HCT116 (cell line): ENCODE measurements at regions not wholly inside any gene's neighbourhood (a gene's known extent, or its start where the extent isn't known, plus 50 kb on each side); places are given as distances from the start of the nearest gene placed in this dataset.

Experiments
- ATAC-seq: fragments of 200-7000 bp; cut with Tn5 transposase; 2 replicates; pipeline ENCODE4 v1.9.1; 2020; ENCODE audit warnings: mild to moderate bottlenecking, moderate library complexity
- BruUV-seq: library from RNA; stranded (reverse); fragments of 400-500 nt; replicated peaks from 2 replicates; lab custom pipeline; 2021; lab: Mats Ljungman, UMichigan
- CTCF ChIA-PET: fragments of 300-600 bp; sonication (Branson Sonifier 250); formaldehyde crosslinking; loops from one replicate; lab custom pipeline; 2021; ENCODE audit warnings: antibody characterized with exemption; lab: Charles Lee
- POLR2A ChIA-PET: fragments of 300-600, 350-600 bp; sonication (Branson Sonifier 250); formaldehyde crosslinking; loops from one replicate; lab custom pipeline; 2021; ENCODE audit warnings: antibody characterized with exemption; lab: Charles Lee
- RAD21 ChIA-PET, 2 experiments: fragments of 300-600 bp; sonication (Branson Sonifier 250); formaldehyde crosslinking; loops; one replicate each; lab custom pipeline; 2023; ENCODE audit warnings: low total read pairs in 2 of 2; ENCODE audit not compliant: uncharacterized antibody in 2 of 2, unreplicated experiment in 2 of 2, low non-redundant PET in 1 of 2; lab: Charles Lee
- DNase-seq: peaks from one replicate; pipeline ENCODE4 v3.0.0-alpha.2; 2010; ENCODE audit warnings: low read depth, low spot score
- H2AFZ ChIP-seq: fragments of 200-600 bp; shearing (Covaris generic), sonication (generic); 2 replicates; pipeline ENCODE4 v1.6.1; 2017; ENCODE audit warnings: low read depth, mixed run types, mixed read lengths, antibody characterized with exemption, low read length; ENCODE audit not compliant: poor library complexity, severe bottlenecking
- H3K27ac ChIP-seq: 2 replicates; pipeline ENCODE4 v1.5.1; 2012; ENCODE audit warnings: low read depth, low read length
- H3K27me3 ChIP-seq: fragments of 200-600 bp; sonication (generic); 2 replicates; pipeline ENCODE4 v1.6.1; 2016; ENCODE audit warnings: mixed run types, low read length, mixed read lengths; ENCODE audit not compliant: insufficient read depth
- H3K36me3 ChIP-seq, 2 experiments: fragments of 200-500 bp in 1 of 2; fragments of 200-600 bp in 1 of 2; sonication (Bioruptor generic) in 1 of 2; sonication (generic) in 1 of 2; 2 replicates each; pipeline versions ENCODE4 v1.5.1 to v1.6.1; 2014 to 2016; ENCODE audit warnings: low read length in 2 of 2, inconsistent platforms in 1 of 2, mixed read lengths in 1 of 2, mixed run types in 1 of 2; ENCODE audit not compliant: insufficient read depth in 2 of 2, control insufficient read depth in 1 of 2
- H3K4me1 ChIP-seq, 2 experiments: fragments of 200-600 bp in 1 of 2; sonication (generic) in 1 of 2; 2 replicates each; pipeline versions ENCODE4 v1.5.1 to v1.6.1; 2012 to 2017; ENCODE audit warnings: low read length in 2 of 2, inconsistent platforms in 1 of 2, mild to moderate bottlenecking in 1 of 2, mixed read lengths in 1 of 2, mixed run types in 1 of 2, moderate library complexity in 1 of 2; ENCODE audit not compliant: insufficient read depth in 2 of 2, control insufficient read depth in 1 of 2
- H3K4me2 ChIP-seq: fragments of 200-600 bp; sonication (generic); 2 replicates; pipeline ENCODE4 v1.6.1; 2017; ENCODE audit warnings: mixed run types, low read length, mixed read lengths
- H3K4me3 ChIP-seq, 2 experiments: fragments of 200-600 bp in 1 of 2; sonication (generic) in 1 of 2; replicated peaks in 1 of 2; 2 replicates each; pipeline ENCODE4 v1.5.1; 2011 to 2016; ENCODE audit warnings: low read length in 2 of 2, control low read depth in 1 of 2, low read depth in 1 of 2, mild to moderate bottlenecking in 1 of 2, mixed read lengths in 1 of 2, mixed run types in 1 of 2
- H3K79me2 ChIP-seq: fragments of 200-600 bp; sonication (generic); 2 replicates; pipeline ENCODE4 v1.6.1; 2017; ENCODE audit warnings: mild to moderate bottlenecking, mixed run types, low read length, moderate library complexity, mixed read lengths; ENCODE audit not compliant: insufficient read depth
- H3K9ac ChIP-seq: fragments of 200-600 bp; sonication (generic); 2 replicates; pipeline ENCODE4 v1.6.1; 2016; ENCODE audit warnings: low read length, mixed read lengths
- H3K9me2 ChIP-seq: fragments of 200-600 bp; sonication (generic), shearing (Covaris generic); 2 replicates; pipeline ENCODE4 v1.6.1; 2017; ENCODE audit warnings: mixed run types, mild to moderate bottlenecking, moderate library complexity; ENCODE audit not compliant: insufficient read depth
- H3K9me3 ChIP-seq, 2 experiments: fragments of 200-500 bp in 1 of 2; fragments of 200-600 bp in 1 of 2; sonication (Bioruptor generic) in 1 of 2; sonication (generic) in 1 of 2; 2 replicates each; pipeline ENCODE4 v1.6.1; 2014 to 2017; ENCODE audit warnings: low read length in 2 of 2, mixed read lengths in 2 of 2, inconsistent platforms in 1 of 2, low read depth in 1 of 2, mild to moderate bottlenecking in 1 of 2, mixed run types in 1 of 2, moderate library complexity in 1 of 2; ENCODE audit not compliant: control insufficient read depth in 1 of 2, insufficient read depth in 1 of 2
- H4K20me1 ChIP-seq: fragments of 200-600 bp; sonication (generic), shearing (Covaris generic); 2 replicates; pipeline ENCODE4 v1.6.1; 2017; ENCODE audit warnings: mixed run types, mild to moderate bottlenecking, moderate library complexity; ENCODE audit not compliant: insufficient read depth
- EZH2 ChIP-seq: fragments of 200-600 bp; sonication (generic); IDR thresholded peaks from 2 replicates; pipeline ENCODE4 v1.6.1; 2017; ENCODE audit warnings: antibody characterized with exemption, mixed run types
- FOSL1 ChIP-seq: IDR thresholded peaks from 2 replicates; pipeline ENCODE4 v1.6.1; 2012; ENCODE audit warnings: low read depth
- JUND ChIP-seq: IDR thresholded peaks from 2 replicates; pipeline ENCODE4 v1.6.1; 2012
- SIN3A ChIP-seq: IDR thresholded peaks from 2 replicates; pipeline ENCODE4 v1.6.1; 2012; ENCODE audit warnings: low read depth
- SP1 ChIP-seq: IDR thresholded peaks from 2 replicates; pipeline ENCODE4 v1.6.1; 2012; ENCODE audit warnings: low read depth
- SRF ChIP-seq: IDR thresholded peaks from 2 replicates; pipeline ENCODE4 v1.6.1; 2012; ENCODE audit warnings: low read depth
- YY1 ChIP-seq: IDR thresholded peaks from 2 replicates; pipeline ENCODE4 v1.6.1; 2011; ENCODE audit warnings: low read length, low read depth, moderate library complexity, mild to moderate bottlenecking; ENCODE audit not compliant: insufficient replicate concordance; ENCODE audit errors: extremely low read depth
- intact Hi-C: fragments of 100-400 bp; cut with micrococcal nuclease; formaldehyde crosslinking; loops from 2 replicates; pipeline ENCODE4 v1.10.0; 2022
- TF ChIP-seq, protein P1 (sequence below): IDR thresholded peaks from 2 replicates; pipeline ENCODE4 v1.6.1; 2012
- TF ChIP-seq, protein P2 (sequence below), 3 experiments: fragments of 200-600 bp in 1 of 3; sonication (generic) in 1 of 3; IDR thresholded peaks in 2 of 3; conservative IDR thresholded peaks in 1 of 3; 2 replicates each; pipeline ENCODE4 v1.5.1; 2012 to 2017; ENCODE audit warnings: low read depth in 2 of 3, low read length in 2 of 3, antibody characterized with exemption in 1 of 3, borderline replicate concordance in 1 of 3, control low read depth in 1 of 3, mild to moderate bottlenecking in 1 of 3, mixed read lengths in 1 of 3, mixed run types in 1 of 3, moderate library complexity in 1 of 3; ENCODE audit not compliant: insufficient read depth in 1 of 3
- TF ChIP-seq, protein P3 (sequence below): IDR thresholded peaks from 2 replicates; pipeline ENCODE4 v1.6.1; 2011; ENCODE audit warnings: mild to moderate bottlenecking, low read length, moderate library complexity; ENCODE audit not compliant: insufficient replicate concordance; ENCODE audit errors: extremely low read depth

DNA sequence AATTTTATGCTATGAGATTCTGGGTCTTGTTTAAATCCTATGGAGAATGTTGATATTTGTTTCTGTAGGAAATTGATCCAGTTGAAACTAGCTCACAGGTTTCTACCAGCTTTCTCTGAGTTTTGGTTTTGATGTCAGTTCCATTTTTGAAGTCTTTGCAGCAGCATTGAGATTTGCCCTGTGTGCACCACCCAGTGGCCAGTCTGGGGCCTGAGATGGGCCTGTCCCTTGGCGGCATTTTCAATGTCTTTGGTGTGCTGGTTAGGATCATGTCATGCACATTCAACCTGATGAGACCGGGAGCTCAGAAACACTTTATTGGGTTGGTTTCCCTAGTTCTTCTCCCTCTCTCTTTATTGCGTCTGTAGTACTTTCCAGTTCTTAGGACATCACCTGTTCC lies 395.2 kb upstream of the MAP3K7 start:
- intact Hi-C loops: no loop called here
- CTCF ChIA-PET: interaction anchor here (1.1 to 1.2 kb wide), 2 partner anchors 33 to 198 kb away, joined by 3 read pairs; no protein-coding TSS in a partner anchor
- TF ChIP-seq, protein P1, sequence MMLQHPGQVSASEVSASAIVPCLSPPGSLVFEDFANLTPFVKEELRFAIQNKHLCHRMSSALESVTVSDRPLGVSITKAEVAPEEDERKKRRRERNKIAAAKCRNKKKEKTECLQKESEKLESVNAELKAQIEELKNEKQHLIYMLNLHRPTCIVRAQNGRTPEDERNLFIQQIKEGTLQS: no peak
- TF ChIP-seq, protein P2, sequence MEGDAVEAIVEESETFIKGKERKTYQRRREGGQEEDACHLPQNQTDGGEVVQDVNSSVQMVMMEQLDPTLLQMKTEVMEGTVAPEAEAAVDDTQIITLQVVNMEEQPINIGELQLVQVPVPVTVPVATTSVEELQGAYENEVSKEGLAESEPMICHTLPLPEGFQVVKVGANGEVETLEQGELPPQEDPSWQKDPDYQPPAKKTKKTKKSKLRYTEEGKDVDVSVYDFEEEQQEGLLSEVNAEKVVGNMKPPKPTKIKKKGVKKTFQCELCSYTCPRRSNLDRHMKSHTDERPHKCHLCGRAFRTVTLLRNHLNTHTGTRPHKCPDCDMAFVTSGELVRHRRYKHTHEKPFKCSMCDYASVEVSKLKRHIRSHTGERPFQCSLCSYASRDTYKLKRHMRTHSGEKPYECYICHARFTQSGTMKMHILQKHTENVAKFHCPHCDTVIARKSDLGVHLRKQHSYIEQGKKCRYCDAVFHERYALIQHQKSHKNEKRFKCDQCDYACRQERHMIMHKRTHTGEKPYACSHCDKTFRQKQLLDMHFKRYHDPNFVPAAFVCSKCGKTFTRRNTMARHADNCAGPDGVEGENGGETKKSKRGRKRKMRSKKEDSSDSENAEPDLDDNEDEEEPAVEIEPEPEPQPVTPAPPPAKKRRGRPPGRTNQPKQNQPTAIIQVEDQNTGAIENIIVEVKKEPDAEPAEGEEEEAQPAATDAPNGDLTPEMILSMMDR (IDR thresholded peaks at IDR 0.05 in 2 of 3, conservative IDR thresholded peaks at IDR 0.05 in 1 of 3; ENCODE audit: borderline replicate concordance in 1 of 3, insufficient read depth in 1 of 3, low read depth in 2 of 3, low read length in 2 of 3): 0 out of 6 replicates have a peak, but pooled peaks of 2 of the 3 experiments have one; percentile 2 to 25

DNA sequence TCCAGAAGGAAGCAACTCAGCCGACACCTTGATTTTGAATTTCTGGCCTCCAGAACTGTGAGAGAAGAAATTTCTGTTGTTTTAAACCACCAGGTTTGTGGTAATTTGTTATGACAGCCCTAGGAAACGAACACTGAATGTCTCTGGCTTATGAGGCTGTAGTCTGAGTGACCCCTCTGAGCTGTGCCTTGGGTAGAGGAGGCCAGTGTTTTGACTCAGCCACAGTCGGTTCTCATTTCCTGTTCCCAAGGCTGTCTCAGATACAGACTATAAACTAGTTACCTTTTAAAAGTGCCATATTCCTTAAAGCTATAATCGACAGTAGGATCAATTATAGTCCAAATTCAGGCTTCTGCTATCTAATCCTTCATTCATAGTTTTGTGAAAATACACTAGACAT lies 391.2 kb upstream of the MAP3K7 start:
- ATAC-seq: no peak
- H3K27me3 ChIP-seq: no peaks in the 10 kb centered on the region
- no peak overlapping the region for H2AFZ ChIP-seq
- no peaks in the 10 kb centered on the region for H3K4me1 ChIP-seq
- DNase-seq: no peak
- no peaks in the 10 kb centered on the region for H3K79me2 ChIP-seq
- H3K36me3 ChIP-seq: no peaks in the 10 kb centered on the region
- no peak overlapping the region for H3K27ac ChIP-seq
- ChIA-PET POLR2A (no interaction called here), RAD21 (no interaction called here), CTCF (no interaction called here)
- no peaks in the 10 kb centered on the region for H3K9me3 ChIP-seq
- H3K9me2 ChIP-seq: no peaks in the 10 kb centered on the region
- TF ChIP-seq, protein P3, sequence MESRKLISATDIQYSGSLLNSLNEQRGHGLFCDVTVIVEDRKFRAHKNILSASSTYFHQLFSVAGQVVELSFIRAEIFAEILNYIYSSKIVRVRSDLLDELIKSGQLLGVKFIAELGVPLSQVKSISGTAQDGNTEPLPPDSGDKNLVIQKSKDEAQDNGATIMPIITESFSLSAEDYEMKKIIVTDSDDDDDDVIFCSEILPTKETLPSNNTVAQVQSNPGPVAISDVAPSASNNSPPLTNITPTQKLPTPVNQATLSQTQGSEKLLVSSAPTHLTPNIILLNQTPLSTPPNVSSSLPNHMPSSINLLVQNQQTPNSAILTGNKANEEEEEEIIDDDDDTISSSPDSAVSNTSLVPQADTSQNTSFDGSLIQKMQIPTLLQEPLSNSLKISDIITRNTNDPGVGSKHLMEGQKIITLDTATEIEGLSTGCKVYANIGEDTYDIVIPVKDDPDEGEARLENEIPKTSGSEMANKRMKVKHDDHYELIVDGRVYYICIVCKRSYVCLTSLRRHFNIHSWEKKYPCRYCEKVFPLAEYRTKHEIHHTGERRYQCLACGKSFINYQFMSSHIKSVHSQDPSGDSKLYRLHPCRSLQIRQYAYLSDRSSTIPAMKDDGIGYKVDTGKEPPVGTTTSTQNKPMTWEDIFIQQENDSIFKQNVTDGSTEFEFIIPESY: no peak
- TF ChIP-seq JUND (no peak), FOSL1 (no peak), EZH2 (no peak), SRF (no peak), YY1 (no peak), SIN3A (no peak), SP1 (no peak)
- TF ChIP-seq, protein P2 (IDR thresholded peaks at IDR 0.05 in 2 of 3, conservative IDR thresholded peaks at IDR 0.05 in 1 of 3; ENCODE audit: borderline replicate concordance in 1 of 3, insufficient read depth in 1 of 3, low read depth in 2 of 3, low read length in 2 of 3): no peak
- TF ChIP-seq, protein P1: no peak
- no peak overlapping the region for H3K9ac ChIP-seq
- no TSS peak for BruUV-seq
- intact Hi-C loops: no loop called here
- H4K20me1 ChIP-seq: no peaks in the 10 kb centered on the region
- no peak overlapping the region for H3K4me3 ChIP-seq
- H3K4me2 ChIP-seq: no peak overlapping the region

More for the DNA sequence above, 395.2 kb upstream of the MAP3K7 start:
- RAD21 ChIA-PET: no interaction called here
- no peaks in the 10 kb centered on the region for H4K20me1 ChIP-seq
- H2AFZ ChIP-seq: no peak overlapping the region
- no peaks in the 10 kb centered on the region for H3K4me1 ChIP-seq
- H3K27me3 ChIP-seq: no peaks in the 10 kb centered on the region
- H3K36me3 ChIP-seq: no peaks in the 10 kb centered on the region
- no TSS peak for BruUV-seq
- H3K9me3 ChIP-seq: no peaks in the 10 kb centered on the region
- DNase-seq (no peak), ATAC-seq (no peak)
- H3K27ac ChIP-seq: no peak overlapping the region
- H3K9me2 ChIP-seq: no peaks in the 10 kb centered on the region
- H3K4me2 ChIP-seq: no peak overlapping the region
- POLR2A ChIA-PET: no interaction called here
- no peak overlapping the region for H3K4me3 ChIP-seq
- H3K79me2 ChIP-seq: no peaks in the 10 kb centered on the region
- H3K9ac ChIP-seq: no peak overlapping the region
